ENCODE measurements at regions not wholly inside any gene's neighbourhood (a gene's known extent, or its start where the extent isn't known, plus 50 kb on each side); places are given as distances from the start of the nearest gene placed in this dataset.

GRCh38 chr3:157683668-157684067, 180.5 kb upstream of the VEPH1 start:
- TF ChIP-seq, protein P1, sequence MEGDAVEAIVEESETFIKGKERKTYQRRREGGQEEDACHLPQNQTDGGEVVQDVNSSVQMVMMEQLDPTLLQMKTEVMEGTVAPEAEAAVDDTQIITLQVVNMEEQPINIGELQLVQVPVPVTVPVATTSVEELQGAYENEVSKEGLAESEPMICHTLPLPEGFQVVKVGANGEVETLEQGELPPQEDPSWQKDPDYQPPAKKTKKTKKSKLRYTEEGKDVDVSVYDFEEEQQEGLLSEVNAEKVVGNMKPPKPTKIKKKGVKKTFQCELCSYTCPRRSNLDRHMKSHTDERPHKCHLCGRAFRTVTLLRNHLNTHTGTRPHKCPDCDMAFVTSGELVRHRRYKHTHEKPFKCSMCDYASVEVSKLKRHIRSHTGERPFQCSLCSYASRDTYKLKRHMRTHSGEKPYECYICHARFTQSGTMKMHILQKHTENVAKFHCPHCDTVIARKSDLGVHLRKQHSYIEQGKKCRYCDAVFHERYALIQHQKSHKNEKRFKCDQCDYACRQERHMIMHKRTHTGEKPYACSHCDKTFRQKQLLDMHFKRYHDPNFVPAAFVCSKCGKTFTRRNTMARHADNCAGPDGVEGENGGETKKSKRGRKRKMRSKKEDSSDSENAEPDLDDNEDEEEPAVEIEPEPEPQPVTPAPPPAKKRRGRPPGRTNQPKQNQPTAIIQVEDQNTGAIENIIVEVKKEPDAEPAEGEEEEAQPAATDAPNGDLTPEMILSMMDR (IDR thresholded peaks at IDR 0.05), result no peak
- TF ChIP-seq POLR2A (IDR thresholded peaks at IDR 0.05) (no peak), POLR2AphosphoS5 (IDR thresholded peaks at IDR 0.05) (no peak)

Measured in prostate gland (tissue), 2 donors.